GM10266 (cell line): ENCODE measurements at regions not wholly inside any gene's neighbourhood (a gene's known extent, or its start where the extent isn't known, plus 50 kb on each side); places are given as distances from the start of the nearest gene placed in this dataset.

Source experiments
- DNase-seq: peaks from one replicate; pipeline ENCODE4 v3.0.0; 2012; ENCODE audit errors: extremely low spot score
- TF ChIP-seq, protein P1 (sequence below): IDR thresholded peaks from 2 replicates; pipeline ENCODE4 v1.5.1; 2012; ENCODE audit warnings: mild to moderate bottlenecking, low read depth; ENCODE audit not compliant: control insufficient read depth, insufficient read depth; ENCODE audit errors: missing control alignments

DNA sequence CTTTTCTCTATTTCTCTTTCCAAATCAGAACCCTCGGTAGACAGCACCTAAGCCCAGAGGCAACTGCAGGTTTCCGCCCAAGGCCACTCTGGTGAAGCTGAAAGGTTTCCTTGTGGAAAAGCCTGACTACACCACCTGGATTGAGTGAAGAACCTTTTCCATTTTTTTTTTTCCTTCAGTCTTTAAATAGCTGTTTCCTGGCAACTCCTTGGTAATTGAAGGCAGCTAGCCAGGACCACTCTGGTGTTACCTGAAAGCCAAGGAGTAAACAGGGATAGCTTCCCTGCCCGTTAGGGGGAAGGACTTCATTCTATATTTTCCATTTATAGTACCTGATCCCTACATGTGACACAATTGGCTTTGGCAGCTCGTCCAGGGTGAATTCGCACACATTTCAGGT is 1238.4 kb downstream of the GRIK2 start:
- TF ChIP-seq, protein P1, sequence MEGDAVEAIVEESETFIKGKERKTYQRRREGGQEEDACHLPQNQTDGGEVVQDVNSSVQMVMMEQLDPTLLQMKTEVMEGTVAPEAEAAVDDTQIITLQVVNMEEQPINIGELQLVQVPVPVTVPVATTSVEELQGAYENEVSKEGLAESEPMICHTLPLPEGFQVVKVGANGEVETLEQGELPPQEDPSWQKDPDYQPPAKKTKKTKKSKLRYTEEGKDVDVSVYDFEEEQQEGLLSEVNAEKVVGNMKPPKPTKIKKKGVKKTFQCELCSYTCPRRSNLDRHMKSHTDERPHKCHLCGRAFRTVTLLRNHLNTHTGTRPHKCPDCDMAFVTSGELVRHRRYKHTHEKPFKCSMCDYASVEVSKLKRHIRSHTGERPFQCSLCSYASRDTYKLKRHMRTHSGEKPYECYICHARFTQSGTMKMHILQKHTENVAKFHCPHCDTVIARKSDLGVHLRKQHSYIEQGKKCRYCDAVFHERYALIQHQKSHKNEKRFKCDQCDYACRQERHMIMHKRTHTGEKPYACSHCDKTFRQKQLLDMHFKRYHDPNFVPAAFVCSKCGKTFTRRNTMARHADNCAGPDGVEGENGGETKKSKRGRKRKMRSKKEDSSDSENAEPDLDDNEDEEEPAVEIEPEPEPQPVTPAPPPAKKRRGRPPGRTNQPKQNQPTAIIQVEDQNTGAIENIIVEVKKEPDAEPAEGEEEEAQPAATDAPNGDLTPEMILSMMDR, result no peak
- DNase-seq, result no peak

DNA sequence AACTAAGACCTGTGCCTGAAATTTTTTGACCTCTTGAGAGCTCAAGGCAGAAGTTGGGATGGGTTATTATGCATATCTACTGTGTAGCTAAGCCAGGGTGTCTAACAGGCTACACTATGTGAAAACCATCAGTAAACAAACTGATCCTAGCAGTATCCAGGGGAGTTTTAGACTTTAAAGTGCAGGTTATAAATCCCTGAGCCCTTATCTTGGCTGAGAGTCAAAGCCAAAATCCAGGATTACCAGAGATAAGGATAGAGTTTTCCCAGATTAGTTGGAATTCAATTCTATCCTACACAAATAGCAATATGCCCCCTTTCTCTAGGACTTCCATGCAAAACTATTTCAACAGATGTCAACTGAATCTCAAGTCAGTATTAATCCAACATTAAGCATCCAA is 1229.7 kb downstream of the GRIK2 start:
- TF ChIP-seq, protein P1, result no peak
- DNase-seq, result no peak

DNA sequence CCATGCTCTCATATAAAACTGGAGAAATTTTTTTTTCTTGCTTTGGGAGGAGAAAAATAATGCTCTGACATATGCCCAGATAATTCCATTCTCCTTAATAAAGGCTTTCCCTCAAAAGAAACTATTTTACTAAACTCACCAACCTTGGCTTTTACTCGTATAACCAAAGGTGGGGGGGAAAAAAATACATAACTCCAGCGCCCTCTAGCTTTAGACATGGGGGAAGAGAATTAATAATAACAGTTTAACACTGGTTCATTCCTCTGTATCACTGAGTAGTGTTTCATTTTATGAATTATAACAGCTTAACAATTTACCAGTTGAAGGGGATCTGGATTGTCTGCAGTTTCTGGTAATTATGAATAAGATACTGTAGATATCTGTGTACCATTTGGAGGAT is 1226.1 kb downstream of the GRIK2 start:
- DNase-seq, result peak; percentile 4
- TF ChIP-seq, protein P1, result peak; percentile 35

DNA sequence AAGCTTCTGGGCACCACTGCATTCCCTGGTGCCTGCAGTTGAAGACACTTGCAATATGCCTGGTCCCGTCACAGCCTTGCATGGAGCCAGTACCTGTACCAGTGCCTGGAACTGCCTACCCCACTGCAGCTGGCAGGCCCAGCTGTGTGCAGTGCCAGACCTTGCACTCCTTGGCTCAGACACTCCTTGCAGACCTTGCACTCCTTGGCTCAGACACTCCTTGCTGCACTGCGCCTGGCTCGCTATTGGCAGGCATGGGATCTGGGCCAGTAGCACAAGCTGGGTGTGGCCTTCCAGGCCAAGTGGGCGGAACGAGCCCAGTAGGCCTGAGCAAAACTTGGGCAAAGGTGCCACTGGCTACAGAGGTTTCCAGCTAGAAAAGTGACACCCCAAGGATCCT is 1189.1 kb downstream of the GRIK2 start:
- TF ChIP-seq, protein P1, result no peak
- no peak for DNase-seq

DNA sequence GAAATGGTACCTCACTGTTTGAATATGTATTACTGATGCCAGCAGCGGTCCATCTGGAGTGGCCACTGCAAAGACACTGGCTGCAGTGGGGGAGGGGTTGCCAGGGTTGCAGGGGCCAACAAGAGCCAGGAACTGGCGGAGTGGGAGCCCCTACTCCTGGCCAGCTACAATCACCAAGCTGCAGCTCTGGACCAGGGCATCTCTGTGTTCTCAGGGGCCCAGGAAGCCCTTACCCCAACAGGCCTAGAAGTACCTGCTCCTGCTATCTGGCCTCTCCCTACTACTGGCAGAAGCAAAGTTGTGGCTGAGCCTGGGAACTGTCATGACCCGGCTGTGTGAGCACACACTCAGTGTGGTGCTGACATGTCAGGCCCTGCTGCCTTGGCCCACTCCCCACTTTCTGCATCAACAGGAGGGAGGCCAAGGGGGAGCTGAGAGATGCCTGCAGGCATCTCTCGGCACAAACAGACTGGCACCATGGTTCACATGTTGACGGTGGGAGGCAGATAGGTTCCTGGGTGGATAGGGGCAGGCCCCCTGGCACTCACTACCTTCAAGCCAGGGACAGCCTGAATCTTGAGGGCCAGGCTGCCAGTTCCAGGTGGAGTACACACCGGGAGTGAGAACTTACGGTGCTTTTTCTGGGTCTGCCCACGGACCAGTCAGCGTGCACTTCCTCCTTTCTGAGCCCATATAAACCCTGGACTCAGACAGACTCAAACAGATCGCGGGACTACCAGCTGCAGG is 1188.0 kb downstream of the GRIK2 start:
- TF ChIP-seq, protein P1, result no peak
- DNase-seq, result no peak

DNA sequence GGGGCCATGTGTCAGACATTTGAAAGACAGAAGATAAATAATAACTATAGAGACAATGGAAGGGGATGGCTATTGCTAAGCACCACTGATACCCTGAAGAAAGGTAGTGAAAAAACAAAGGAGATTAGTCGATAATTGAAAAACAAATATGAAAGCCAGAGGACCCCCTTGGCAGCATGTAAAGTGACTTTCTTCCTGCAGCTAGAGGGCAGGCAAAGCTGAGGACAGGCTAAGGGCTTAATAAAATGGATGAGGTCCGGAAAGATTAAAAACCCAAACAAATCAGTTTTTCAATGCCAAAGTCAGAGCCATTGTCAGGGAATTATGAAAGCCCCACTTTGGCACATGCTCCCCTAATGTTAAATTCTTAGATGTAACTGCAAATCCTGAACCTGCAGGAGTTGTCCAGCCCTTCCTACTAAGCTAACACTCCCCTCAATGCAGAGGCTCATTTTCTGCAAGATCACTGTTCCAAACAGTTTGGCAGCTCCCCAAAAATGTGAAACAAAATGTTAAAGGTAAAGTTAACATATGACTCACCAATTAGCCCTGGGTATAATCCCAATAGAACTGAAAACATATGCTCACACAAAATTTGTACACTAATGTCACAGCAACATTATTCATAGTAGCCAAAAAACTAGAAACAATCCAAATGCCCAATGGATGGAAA is 1177.9 kb downstream of the GRIK2 start:
- TF ChIP-seq, protein P1, result no peak
- no peak for DNase-seq

DNA sequence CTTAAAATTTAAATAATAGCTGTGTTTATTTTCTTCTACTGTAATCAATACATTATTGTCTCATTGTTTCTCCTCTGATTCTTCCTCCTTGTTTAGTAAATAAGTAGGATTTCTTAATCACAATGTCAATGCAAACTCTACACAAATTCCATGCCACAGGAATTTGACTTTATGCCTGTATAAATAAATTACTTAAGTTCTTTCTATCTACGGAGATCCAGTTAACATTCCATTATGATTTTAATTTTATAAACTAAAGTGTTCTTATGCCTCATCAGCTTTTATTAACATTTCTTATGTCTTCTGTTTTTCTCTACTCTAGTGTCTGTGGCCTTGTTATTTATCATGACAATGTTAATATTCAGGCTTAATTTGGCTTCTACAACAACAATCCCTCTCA is 1169.2 kb downstream of the GRIK2 start:
- TF ChIP-seq, protein P1, result no peak

More for the DNA sequence above, 1169.2 kb downstream of the GRIK2 start:
- DNase-seq, result no peak
